ACHN (cell line): ENCODE measurements at regions not wholly inside any gene's neighbourhood (a gene's known extent, or its start where the extent isn't known, plus 50 kb on each side); places are given as distances from the start of the nearest gene placed in this dataset.
"Not testable (repeated sequence)": the region's sequence is repeated elsewhere in the genome, so short reads cannot be mapped to it uniquely, and the experiment has no call there.

Experiments
- DNase-seq: peaks from one replicate; pipeline ENCODE4 v3.0.0-alpha.2; 2015
- in situ Hi-C: cut with HindIII; loops from 2 replicates; pipeline ENCODE4 v1.10.0; 2017; ENCODE audit warnings: low sequenced_read_pairs, low pct_ligation_motif_present, low pct_unique_long_range_greater_than_20kb

- in situ Hi-C loops, DNase-seq: not testable (repeated sequence)
These were observed 198.4 kb upstream of the AHR start for GRCh38 chr7:17099974-17100509.

GRCh38 chr7:17101207-17101696, 197.2 kb upstream of the AHR start:
- in situ Hi-C loops: no loop called here
- no peak for DNase-seq

GRCh38 chr7:17103170-17103569, 195.3 kb upstream of the AHR start:
- in situ Hi-C loops: no loop called here

GRCh38 chr7:17103984-17104383, 194.5 kb upstream of the AHR start:
- DNase-seq: no peak
- in situ Hi-C loops: no loop called here

More at GRCh38 chr7:17103170-17103569, 195.3 kb upstream of the AHR start:
- DNase-seq: no peak

- DNase-seq: no peak
- in situ Hi-C loops: no loop called here
These were observed 194.0 kb upstream of the AHR start for GRCh38 chr7:17104419-17104818.

GRCh38 chr7:17105701-17106100, 192.8 kb upstream of the AHR start:
- in situ Hi-C loops: no loop called here

GRCh38 chr7:17108049-17108584, 190.3 kb upstream of the AHR start:
- in situ Hi-C loops: no loop called here
- no peak for DNase-seq

More at GRCh38 chr7:17105701-17106100, 192.8 kb upstream of the AHR start:
- DNase-seq: no peak

- in situ Hi-C loops: no loop called here
- DNase-seq: no peak
These were observed 189.4 kb upstream of the AHR start for GRCh38 chr7:17109020-17109419.

- DNase-seq, in situ Hi-C loops: not testable (repeated sequence)
These were observed 184.7 kb upstream of the AHR start for GRCh38 chr7:17113770-17114169.

GRCh38 chr7:17118412-17118811, 180.0 kb upstream of the AHR start:
- no peak for DNase-seq
- in situ Hi-C loops: no loop called here

- in situ Hi-C loops: no loop called here
- DNase-seq: no peak
These were observed 177.7 kb upstream of the AHR start for GRCh38 chr7:17120756-17121155.

GRCh38 chr7:17121671-17122070, 176.8 kb upstream of the AHR start:
- in situ Hi-C loops: no loop called here
- no peak for DNase-seq

GRCh38 chr7:17123020-17123419, 175.4 kb upstream of the AHR start:
- in situ Hi-C loops: no loop called here
- DNase-seq: no peak

GRCh38 chr7:17126413-17127268, 171.8 kb upstream of the AHR start:
- in situ Hi-C loops: no loop called here
- no peak for DNase-seq

GRCh38 chr7:17129218-17129617, 169.2 kb upstream of the AHR start:
- no peak for DNase-seq
- in situ Hi-C loops: no loop called here

- in situ Hi-C loops: no loop called here
- DNase-seq: no peak
These were observed 168.0 kb upstream of the AHR start for GRCh38 chr7:17130281-17131059.

- in situ Hi-C loops: no loop called here
- no peak for DNase-seq
These were observed 167.4 kb upstream of the AHR start for GRCh38 chr7:17131060-17131345.

GRCh38 chr7:17131983-17132655, 166.3 kb upstream of the AHR start:
- DNase-seq: no peak
- in situ Hi-C loops: no loop called here

GRCh38 chr7:17132726-17133125, 165.7 kb upstream of the AHR start:
- in situ Hi-C loops: no loop called here
- DNase-seq: no peak
